CD4-positive, alpha-beta T cell treated with Interleukin-6 at 100 ng/mL for 8 hours (primary cell): ENCODE measurements at regions not wholly inside any gene's neighbourhood (a gene's known extent, or its start where the extent isn't known, plus 50 kb on each side); places are given as distances from the start of the nearest gene placed in this dataset.
"Not testable (repeated sequence)": the region's sequence is repeated elsewhere in the genome, so short reads cannot be mapped to it uniquely, and the experiment has no call there.

Experiments
- DNase-seq: peaks from one replicate; pipeline ENCODE4 v3.0.0-alpha.2; 2020; ENCODE audit warnings: mixed read lengths, low spot score

DNA sequence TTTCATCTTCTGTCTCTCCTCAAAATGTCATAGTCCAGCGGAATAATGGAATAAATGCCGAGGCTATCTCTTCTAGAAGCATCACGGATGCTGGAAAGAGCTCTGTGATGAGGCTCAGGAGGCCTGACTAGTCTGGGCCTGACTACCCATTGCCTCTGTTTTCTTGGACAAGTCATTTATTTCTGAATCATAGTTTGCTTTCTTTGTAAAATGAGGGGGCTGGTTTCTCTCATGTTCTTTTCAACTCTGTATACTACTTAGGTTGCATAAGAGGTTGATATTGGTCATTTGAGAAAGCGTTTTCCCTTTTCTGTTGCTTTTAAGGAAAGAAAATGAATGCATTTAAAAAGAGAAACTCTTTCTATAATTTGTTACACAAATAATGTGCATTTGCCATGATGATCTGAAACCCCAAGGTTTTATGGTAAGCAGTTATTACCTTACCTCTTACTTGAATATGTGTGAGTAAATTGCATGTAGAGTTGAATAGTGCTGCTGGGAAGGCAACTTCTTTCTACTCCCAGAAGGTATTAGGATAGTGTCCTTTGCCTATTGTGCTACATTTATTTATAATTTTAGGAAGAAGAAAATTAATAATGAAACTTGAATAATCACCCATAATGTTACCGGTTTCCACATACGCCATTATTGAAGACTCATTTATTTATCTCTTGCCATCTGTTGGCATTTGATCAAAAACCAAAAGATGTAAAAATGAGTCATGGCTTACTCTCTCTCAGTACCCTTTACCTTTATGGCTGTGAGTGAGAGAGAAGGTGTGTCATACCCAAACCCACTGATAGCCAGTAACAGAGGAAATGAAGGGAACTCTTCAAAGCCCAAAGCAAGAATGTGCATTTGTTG is 179.1 kb downstream of the FASLG start:
- peak; percentile 82 for DNase-seq

DNA sequence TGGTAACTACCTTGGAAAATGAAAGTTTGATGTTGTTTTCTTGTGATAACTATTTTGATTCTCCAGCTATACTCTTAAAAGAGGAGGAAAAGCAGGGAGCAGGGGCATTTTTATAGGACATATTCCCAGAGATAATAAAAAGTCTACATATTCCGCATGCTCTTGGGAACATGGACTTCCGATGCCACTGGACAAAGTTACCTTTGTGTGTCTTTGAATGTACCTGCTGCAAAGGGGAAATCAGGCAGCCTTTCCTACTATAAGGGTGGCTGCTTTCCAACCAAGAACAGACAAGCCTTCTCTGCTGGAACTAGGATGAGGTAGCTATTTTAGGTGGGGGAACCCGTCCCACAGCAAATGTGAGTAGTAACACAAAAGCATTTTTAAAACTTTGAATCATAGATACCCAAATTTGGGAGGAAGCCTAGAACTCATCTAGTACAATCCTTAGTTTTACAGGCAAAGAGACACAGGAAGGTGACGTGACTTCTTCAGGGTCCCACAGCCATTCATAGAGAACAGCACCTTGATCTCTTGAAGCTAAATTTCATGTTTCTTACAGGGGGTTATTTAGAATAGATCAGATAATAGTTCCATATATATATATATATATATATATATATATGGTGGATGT is 179.9 kb downstream of the FASLG start:
- DNase-seq, result peak; percentile 10

- DNase-seq, result not testable (repeated sequence)
Observed at GRCh38 chr1:172839639-172840038, 180.7 kb downstream of the FASLG start.

DNA sequence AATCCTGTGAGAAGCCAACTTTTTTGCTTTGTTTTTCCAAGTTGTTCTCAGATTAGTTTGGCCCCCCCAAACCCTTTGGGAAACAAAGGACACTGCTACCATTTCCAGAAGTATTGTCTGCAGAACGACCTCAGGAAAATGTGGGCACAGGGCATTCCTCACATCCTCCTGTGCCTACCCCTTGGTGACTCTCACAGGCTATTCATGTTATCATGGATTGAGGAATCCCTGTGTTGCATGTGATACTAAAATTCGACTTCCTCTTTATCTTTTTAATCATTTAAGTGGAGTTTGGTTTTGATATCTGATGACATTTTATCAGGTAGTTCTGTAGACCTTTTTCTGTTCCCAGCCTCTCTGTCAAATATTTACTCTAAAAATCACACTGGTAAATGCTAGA is 184.5 kb downstream of the FASLG start:
- no peak for DNase-seq

- DNase-seq, result peak; percentile 53
Observed at GRCh38 chr1:172845371-172845770, 186.5 kb downstream of the FASLG start.

- no peak for DNase-seq
Observed at GRCh38 chr1:172845865-172846264, 187.0 kb downstream of the FASLG start.

DNA sequence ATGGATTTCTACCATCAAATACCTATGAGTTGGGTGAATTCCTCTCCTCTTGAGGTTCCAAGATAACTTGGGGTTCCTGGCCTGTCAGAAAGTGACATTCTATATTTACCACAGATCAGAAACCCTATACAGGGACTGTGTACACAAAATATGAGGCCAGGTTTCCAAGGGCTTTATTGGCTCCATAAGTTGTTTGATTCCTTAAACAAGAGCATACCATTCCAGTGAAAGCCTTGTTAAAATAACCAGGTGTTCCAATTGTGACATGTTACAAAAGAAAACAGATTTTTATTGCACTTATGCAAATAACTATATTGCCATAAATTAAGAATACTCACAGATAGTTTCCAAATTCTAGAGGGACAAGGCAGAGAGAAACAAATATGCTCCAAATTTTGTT is 188.9 kb downstream of the FASLG start:
- DNase-seq, result not testable (repeated sequence)

- no peak for DNase-seq
Observed at GRCh38 chr1:172849653-172850052, 190.8 kb downstream of the FASLG start.

DNA sequence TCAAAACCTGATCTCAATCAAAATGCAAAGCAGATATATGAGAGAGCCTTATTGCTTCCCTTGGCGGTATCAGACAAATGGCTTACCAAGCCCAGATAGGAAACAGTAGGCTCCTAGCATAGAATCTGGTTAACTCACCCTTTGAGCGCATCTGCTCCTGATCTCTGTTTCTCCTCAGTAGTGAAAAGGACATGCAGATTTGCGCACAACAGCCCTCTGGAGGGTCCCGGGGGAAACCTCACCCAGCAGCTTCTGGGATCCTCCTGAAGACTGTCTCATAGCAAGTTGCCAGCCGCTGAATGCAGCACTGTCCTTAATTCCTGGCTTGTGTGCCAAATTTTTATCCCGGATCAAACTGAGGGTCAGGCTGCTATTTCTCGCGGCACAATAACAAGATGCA is 192.2 kb downstream of the FASLG start:
- DNase-seq, result no peak

GRCh38 chr1:172851856-172852255 is 193.0 kb downstream of the FASLG start:
- DNase-seq, result no peak

DNA sequence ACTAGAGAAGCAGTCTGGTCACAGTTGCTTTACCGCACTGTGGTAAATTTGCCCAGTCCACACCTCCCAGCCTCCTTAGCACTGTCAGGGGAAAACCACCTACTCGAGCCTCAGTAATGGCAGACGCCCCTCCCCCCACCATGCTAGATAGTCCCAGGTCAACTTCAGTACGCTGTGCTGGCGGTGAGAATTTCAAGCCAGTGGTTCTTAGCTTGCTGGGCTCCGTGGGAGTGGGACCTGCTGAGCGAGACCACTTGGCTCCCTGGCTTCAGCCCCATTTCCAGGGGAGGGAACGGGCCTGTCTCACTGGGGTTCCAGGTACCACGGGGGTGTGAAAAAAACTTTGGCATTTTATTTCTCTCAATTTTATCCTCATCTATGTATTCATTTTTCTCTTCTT is 194.8 kb downstream of the TNFSF18 start:
- DNase-seq, result not testable (repeated sequence)

- DNase-seq, result no peak
Observed at GRCh38 chr1:172863031-172863430, 187.7 kb downstream of the TNFSF18 start.

- DNase-seq, result peak; percentile 27
Observed at GRCh38 chr1:172867216-172867818, 183.4 kb downstream of the TNFSF18 start.

DNA sequence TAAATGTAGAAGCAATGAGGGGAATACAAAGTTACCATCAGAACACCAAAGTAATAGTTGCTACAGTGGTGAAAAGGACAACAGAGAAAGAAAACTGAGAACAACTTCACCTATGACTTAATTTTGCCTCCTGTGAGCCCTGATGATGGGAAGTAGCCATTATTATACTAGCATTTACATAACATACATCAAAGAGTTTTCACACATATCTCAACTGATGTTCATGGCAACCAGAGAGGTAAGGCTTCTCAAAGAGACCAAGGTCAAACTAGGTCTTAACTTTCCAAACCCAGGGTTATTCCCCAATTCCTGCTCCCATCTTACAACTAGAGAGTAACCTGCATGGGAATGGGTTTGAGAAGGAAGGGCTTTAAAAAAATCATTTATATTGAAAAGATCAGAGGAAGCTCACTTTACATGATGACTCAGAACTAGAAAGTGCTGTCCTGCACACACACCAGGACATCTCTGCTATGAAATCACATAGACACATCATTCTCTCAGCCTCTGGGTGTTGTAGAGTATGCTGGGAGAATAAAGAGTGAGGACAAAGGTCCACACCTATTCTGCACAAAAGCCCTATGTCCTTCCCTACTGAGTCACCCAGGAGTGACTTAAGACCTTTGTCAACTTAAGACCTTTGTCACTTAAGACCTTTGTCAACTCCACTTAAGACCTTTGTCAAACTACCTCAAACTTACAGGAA is 179.7 kb downstream of the TNFSF18 start:
- DNase-seq, result no peak

- DNase-seq, result no peak
Observed at GRCh38 chr1:172874950-172875349, 175.8 kb downstream of the TNFSF18 start.

DNA sequence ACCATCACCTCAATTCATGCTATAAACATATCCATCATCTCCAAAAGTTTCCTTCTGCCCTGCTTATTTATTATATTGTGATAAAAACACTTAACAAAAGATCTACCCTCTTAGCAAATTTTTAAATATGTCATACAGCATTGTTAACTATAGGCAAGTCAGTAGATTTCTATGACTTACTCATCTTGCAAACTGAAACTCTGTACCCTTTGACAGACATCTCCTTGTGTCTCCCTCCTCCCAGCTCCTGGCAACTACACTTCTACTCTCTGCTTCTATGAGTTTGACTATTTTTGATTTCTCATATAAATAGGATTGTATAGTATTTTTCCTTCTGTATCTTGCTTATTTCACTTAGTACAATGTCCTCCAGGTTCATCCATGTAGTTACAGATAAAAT is 174.8 kb downstream of the TNFSF18 start:
- no peak for DNase-seq

DNA sequence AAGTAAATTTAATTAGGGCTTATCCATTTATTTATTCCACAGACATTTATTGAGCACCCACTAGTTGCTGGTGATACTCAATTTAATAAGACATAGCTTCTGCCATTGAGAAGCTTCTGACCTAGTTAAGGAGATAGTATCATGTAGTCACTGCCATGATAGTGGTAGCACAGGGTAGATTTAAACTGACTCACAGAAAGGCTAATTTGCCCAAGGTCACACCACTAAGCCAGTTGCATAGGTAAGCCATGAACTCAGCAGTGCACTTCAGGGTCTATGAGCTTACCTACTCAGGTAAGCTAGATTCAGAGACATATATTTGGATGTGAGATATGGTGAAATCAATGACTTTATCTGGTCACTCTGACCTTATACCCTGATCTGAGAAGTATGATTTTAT is 168.4 kb downstream of the TNFSF18 start:
- no peak for DNase-seq

DNA sequence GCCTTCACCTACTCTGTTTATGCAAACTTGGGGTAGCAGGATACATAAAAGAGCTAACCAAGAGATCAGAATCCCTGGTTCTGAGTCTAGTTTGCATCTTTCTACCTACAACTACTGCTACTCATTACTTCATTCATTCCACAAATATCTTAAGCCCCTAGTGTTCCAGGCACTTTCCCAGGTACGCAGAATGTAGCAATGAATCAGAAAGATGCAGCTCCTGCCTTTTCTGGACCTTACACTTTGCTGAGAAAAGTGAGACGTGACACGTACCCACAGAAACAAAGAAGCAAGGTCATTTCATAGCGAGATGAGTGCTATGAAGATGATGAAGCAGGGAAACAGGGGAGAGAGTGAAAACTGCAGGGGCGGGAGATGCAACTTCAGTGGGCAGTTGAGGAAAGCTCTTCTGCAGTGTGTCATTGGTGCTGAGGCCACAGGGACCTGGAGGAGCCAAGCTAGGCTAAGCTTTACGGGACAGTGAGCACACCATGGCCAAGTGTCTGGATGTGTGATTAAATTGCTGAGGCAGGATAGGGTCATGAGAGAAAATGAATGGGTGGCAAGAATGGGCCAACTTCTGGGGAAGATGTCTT is 167.9 kb downstream of the TNFSF18 start:
- no peak for DNase-seq

DNA sequence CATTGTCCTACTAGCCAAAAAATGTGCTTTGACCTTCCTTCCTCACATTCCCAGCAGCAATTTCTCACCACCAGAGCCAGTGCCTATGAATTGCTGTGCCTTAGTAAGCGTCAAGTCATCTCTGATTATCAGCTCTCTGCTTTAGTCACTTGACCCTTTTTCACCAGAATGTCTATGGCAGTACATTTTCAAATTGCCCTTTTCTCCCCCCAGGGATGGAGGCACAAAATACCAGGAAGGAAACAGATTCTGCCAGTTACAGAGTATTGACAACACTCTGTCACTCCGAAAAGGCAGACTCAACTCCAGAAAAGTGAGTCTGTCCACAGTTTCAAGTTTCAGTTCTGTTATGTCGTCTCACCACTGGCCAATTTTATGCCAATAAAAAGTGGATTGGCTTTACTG is 167.4 kb downstream of the TNFSF18 start:
- no peak for DNase-seq

DNA sequence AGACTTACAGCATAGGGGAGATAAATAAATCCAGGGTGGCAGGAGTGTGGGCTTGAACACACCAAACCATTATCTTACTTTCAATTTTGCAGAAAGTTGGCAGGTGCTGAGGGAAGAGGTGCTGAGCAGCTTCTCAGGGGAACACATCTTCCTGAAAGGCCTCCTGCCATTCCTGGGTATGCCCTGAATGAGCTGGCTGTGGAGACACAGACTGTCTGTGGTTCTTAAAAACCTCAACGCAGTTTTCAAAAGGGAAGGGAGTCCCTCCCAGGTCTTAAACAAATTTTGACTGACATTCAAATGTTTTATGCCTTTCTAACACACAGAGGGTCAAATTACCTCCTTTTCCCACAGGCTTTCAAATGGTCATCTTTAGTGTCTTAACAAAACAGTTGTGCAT is 166.9 kb downstream of the TNFSF18 start:
- no peak for DNase-seq

DNA sequence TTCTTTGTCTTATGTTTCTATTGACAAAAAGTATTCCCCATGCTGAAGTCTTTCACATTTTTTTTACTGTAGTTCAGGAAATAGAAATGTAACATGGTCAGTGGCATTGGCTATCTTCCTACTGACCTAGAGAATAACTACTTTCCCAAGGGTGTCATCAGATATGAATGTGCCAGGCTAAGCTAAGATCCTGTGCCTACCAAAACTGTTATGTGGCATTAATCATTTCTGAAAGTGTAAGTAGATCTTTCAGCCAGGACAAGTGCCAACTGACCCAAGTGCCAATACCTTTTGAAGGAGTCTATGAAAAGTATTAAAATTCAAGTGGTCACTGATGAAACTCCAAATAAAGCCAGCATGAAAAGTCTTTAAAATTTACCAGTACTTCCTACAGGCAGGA is 165.3 kb downstream of the TNFSF18 start:
- DNase-seq, result no peak

DNA sequence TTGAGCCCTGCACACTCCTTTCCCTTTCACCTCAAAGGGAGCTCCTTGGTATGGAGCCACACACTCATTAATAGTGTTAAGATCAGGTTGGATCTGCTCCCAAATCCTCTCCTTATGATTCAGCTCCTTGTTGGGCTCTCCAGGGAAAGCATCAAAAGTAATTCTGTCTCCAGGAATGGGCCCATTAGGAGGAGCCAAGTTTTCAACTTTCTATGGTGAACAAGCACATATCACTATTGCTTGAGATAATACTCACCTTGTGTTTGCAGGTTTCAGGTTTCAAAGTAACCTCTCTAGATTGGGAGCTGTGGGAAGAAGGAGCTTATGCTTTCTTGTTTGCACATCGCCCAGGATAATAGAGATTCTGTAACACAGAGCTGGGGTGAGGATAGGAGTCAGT is 164.8 kb downstream of the TNFSF18 start:
- no peak for DNase-seq
